ENCODE measurements at regions not wholly inside any gene's neighbourhood (a gene's known extent, or its start where the extent isn't known, plus 50 kb on each side); places are given as distances from the start of the nearest gene placed in this dataset.
A peak's percentile ranks its signal among the peaks of the same experiment; 100 is the strongest.
"Not testable (repeated sequence)": the region's sequence is repeated elsewhere in the genome, so short reads cannot be mapped to it uniquely, and the experiment has no call there.

DNA sequence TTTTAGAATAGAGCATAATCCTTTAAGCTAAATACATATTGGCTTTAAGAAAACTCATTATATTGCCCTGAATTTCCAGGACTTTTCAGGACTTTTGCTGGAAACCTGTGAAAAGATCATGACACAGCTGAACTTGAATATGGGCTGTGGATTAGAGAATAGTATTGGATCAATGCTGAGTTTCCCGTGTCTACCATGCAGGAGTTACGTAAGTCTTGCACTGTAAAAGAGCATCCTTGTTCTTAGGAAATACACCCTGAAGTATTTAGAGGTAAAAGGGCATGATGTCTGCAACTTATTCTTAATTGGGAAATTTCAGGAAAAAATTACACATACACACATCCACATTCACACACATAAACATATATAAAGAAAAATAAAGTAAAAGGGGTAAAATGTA lies 82.1 kb downstream of the ZFP36L2 start:
- H3K27ac ChIP-seq, result no peak overlapping the region
- no peaks in the 10 kb centered on the region for H3K36me3 ChIP-seq (replicated peaks)
- in situ Hi-C loops (cut with HindIII; ENCODE audit: low pct_ligation_motif_present, low sequenced_read_pairs), result no loop called here
- TF ChIP-seq, protein P1, sequence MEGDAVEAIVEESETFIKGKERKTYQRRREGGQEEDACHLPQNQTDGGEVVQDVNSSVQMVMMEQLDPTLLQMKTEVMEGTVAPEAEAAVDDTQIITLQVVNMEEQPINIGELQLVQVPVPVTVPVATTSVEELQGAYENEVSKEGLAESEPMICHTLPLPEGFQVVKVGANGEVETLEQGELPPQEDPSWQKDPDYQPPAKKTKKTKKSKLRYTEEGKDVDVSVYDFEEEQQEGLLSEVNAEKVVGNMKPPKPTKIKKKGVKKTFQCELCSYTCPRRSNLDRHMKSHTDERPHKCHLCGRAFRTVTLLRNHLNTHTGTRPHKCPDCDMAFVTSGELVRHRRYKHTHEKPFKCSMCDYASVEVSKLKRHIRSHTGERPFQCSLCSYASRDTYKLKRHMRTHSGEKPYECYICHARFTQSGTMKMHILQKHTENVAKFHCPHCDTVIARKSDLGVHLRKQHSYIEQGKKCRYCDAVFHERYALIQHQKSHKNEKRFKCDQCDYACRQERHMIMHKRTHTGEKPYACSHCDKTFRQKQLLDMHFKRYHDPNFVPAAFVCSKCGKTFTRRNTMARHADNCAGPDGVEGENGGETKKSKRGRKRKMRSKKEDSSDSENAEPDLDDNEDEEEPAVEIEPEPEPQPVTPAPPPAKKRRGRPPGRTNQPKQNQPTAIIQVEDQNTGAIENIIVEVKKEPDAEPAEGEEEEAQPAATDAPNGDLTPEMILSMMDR (IDR thresholded peaks at IDR 0.05; ENCODE audit: low read depth, low read length, missing control alignments), result no peak
- H3K4me3 ChIP-seq (ENCODE audit: low read depth, low read length), result no peak overlapping the region
- H3K27me3 ChIP-seq (replicated peaks), result no peaks in the 10 kb centered on the region
- DNase-seq, result no peak

DNA sequence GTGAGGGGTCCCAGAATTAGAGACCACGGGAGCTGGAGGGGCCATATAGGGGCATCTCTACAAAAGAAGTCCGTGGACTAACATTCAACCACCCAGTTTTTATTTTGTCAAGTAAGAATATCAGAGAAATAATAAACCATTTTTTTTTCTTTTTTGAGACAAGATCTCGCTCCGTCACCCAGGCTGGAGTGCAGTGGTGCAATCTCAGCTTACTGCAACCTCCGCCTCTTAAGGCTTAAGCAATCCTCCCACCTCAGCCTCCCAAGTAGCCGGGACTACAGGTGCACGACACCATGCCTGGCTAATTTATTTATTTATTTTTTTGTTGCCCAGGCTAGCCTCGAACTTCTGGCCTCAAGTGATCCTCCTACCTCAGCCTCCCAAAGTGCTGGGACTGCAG lies 82.7 kb downstream of the ZFP36L2 start:
- H3K36me3 ChIP-seq (replicated peaks), result no peaks in the 10 kb centered on the region
- TF ChIP-seq, protein P1 (IDR thresholded peaks at IDR 0.05; ENCODE audit: low read depth, low read length, missing control alignments), result no peak
- no peak overlapping the region for H3K27ac ChIP-seq
- no peak overlapping the region for H3K4me3 ChIP-seq (ENCODE audit: low read depth, low read length)
- H3K27me3 ChIP-seq (replicated peaks), result no peaks in the 10 kb centered on the region
- in situ Hi-C loops (cut with HindIII; ENCODE audit: low pct_ligation_motif_present, low sequenced_read_pairs), result no loop called here
- DNase-seq, result no peak

DNA sequence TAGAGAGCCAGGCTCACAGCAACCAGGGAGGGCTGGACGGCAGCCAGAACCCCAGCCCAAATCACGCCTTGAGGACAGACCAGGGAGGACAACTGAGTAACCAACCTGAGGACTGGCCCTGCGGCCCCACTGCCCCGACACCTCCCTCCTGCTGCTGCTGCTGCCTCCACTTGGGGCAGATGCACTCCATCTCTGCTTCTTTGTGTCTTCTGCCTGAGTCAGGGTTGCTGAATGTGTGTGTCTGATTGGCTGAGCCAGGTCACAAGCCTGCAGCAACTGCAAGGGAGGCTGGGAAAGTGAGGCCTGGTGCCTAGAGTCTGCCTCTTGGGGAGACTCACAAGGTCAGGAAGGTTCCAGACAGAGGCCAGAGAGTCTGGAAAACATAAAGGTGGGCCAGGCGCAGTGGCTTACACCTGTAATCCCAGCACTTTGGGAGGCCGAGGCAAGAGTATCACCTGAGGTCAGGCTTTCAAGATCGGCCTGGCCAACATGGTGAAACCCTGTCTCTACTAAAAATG lies 83.4 kb downstream of the ZFP36L2 start:
- H3K27ac ChIP-seq, result no peak overlapping the region
- in situ Hi-C loops (cut with HindIII; ENCODE audit: low pct_ligation_motif_present, low sequenced_read_pairs), result no loop called here
- no peak for DNase-seq
- no peak overlapping the region for H3K4me3 ChIP-seq (ENCODE audit: low read depth, low read length)
- no peaks in the 10 kb centered on the region for H3K27me3 ChIP-seq (replicated peaks)
- no peaks in the 10 kb centered on the region for H3K36me3 ChIP-seq (replicated peaks)
- TF ChIP-seq, protein P1 (IDR thresholded peaks at IDR 0.05; ENCODE audit: low read depth, low read length, missing control alignments), result peak; percentile 24

GRCh38 chr2:43141636-43142151 lies 84.7 kb downstream of the ZFP36L2 start:
- H3K4me3 ChIP-seq (ENCODE audit: low read depth, low read length); H3K27ac ChIP-seq; DNase-seq; in situ Hi-C loops (cut with HindIII; ENCODE audit: low pct_ligation_motif_present, low sequenced_read_pairs); H3K27me3 ChIP-seq (replicated peaks); H3K36me3 ChIP-seq (replicated peaks): not testable (repeated sequence)

GRCh38 chr2:43139996-43140621 lies 86.3 kb downstream of the ZFP36L2 start:
- in situ Hi-C loops (cut with HindIII; ENCODE audit: low pct_ligation_motif_present, low sequenced_read_pairs), result no loop called here
- Histone ChIP-seq H3K27me3 (replicated peaks) (no peaks in the 10 kb centered on the region), H3K36me3 (replicated peaks) (no peaks in the 10 kb centered on the region), H3K4me3 (ENCODE audit: low read depth, low read length) (no peak overlapping the region), H3K27ac (no peak overlapping the region)
- DNase-seq, result no peak
- TF ChIP-seq, protein P1 (IDR thresholded peaks at IDR 0.05; ENCODE audit: low read depth, low read length, missing control alignments), result peak; percentile 9

DNA sequence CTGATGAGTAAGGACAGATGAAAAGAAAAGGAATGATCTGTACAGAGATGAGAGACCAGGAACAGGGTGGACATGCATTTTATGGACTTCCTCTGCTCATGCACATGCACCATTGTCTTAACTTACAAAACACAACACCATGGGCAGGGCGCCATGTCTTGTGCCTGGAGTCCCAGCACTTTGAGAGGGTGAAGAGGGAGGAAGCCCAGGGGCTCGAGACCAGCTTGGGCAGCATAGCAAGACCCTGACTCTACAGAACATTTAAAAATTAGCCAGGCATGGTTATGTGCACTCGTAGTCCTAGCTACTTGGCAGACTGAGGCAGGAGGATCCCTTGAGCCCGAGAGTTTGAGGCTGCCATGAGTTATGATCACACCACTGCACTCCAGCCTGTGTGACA lies 86.9 kb downstream of the ZFP36L2 start:
- TF ChIP-seq, protein P1 (IDR thresholded peaks at IDR 0.05; ENCODE audit: low read depth, low read length, missing control alignments), result no peak
- Histone ChIP-seq H3K36me3 (replicated peaks) (no peaks in the 10 kb centered on the region), H3K27ac (no peak overlapping the region), H3K4me3 (ENCODE audit: low read depth, low read length) (no peak overlapping the region), H3K27me3 (replicated peaks) (no peaks in the 10 kb centered on the region)
- in situ Hi-C loops (cut with HindIII; ENCODE audit: low pct_ligation_motif_present, low sequenced_read_pairs), result no loop called here
- DNase-seq, result no peak
